ENCODE measurements at regions not wholly inside any gene's neighbourhood (a gene's known extent, or its start where the extent isn't known, plus 50 kb on each side); places are given as distances from the start of the nearest gene placed in this dataset.

DNA sequence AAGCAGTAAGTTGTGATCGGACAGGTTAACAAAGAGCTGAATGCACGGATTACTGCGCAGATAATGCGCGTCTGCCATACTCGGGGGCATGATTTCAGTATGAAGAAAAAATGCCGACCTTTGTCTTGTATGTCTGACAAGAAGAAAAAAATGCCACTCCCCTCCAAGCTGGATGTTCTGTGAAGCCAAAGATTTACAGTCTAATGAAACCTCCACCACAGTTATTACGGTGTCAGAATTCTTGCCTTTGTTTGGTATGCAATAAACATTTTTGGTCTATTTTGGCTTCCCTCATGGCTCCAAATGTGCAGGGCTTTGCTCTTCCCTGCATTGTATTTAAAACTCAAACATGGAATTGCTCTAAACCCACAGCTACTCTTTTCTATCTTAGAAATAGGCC, 72.2 kb upstream of the THUMPD2 start:
- H3K36me3 ChIP-seq (ENCODE audit: control insufficient read depth in 2 of 2, insufficient read depth in 1 of 2, low read length in 2 of 2) = no peaks in the 10 kb centered on the region
- H3K27ac ChIP-seq (ENCODE audit: extremely low read depth, low read depth, low read length) = no peak overlapping the region
- TF ChIP-seq ZNF488 (tag by site-specific recombination; IDR thresholded peaks at IDR 0.05) = no peak
- ChIA-PET POLR2A (no interaction called here), CTCF (interaction anchor here (0.6 kb wide), 1 partner anchor 897 kb away, joined by 4 read pairs; no protein-coding TSS in a partner anchor)
- H3K9me3 ChIP-seq (ENCODE audit: control insufficient read depth, insufficient read depth, low read depth, low read length) = no peaks in the 10 kb centered on the region
- H3K4me1 ChIP-seq (ENCODE audit: control insufficient read depth, insufficient read depth, low read length) = no peaks in the 10 kb centered on the region
- H3K4me3 ChIP-seq (ENCODE audit: low read depth, low read length) = no peak overlapping the region

DNA sequence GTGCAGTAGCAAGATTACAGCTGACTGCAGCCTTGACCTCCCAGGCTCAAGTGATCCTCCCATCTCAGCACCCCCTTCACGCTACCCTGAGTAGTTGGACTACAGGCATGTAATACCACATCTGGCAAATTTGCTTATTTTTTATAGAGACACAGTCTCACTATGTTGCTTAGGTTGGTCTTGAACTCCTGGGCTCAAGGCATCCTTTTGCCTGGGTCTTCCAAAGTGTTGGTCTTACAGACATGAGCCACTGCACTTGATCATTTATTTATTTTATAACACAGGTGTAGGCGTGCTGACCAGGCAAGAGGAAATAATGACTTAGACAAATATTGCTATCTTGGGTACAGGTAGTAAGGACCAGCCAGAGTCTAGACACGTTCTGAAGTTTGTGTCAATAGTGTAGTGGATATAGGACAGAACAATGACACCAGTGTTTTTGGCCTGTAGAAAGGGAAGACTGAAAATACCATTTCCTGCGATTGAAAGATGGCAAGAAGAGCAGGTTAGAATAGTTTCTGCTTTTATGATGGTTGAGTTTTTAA, 71.0 kb upstream of the THUMPD2 start:
- H3K4me3 ChIP-seq (ENCODE audit: low read depth, low read length) = no peak overlapping the region
- H3K36me3 ChIP-seq (ENCODE audit: control insufficient read depth in 2 of 2, insufficient read depth in 1 of 2, low read length in 2 of 2) = no peaks in the 10 kb centered on the region
- POLR2A ChIA-PET = no interaction called here
- CTCF ChIA-PET = no interaction called here
- TF ChIP-seq WT1 (tag by site-specific recombination; IDR thresholded peaks at IDR 0.05) (no peak), HOXA7 (CRISPR knock-in tag; IDR thresholded peaks at IDR 0.05; ENCODE audit: borderline replicate concordance) (no peak), GLIS2 (tag by site-specific recombination; IDR thresholded peaks at IDR 0.05) (no peak), ZEB2 (tag by site-specific recombination; IDR thresholded peaks at IDR 0.05) (no peak), ZNF266 (tag by site-specific recombination; IDR thresholded peaks at IDR 0.05; ENCODE audit: low read depth) (no peak), ZNF521 (tag by site-specific recombination; IDR thresholded peaks at IDR 0.05) (no peak), ZNF37A (tag by site-specific recombination; IDR thresholded peaks at IDR 0.05) (no peak), ZFP41 (tag by site-specific recombination; IDR thresholded peaks at IDR 0.05; ENCODE audit: borderline replicate concordance) (no peak), ZNF19 (tag by site-specific recombination; IDR thresholded peaks at IDR 0.05; ENCODE audit: low read depth) (no peak), ZXDB (tag by site-specific recombination; IDR thresholded peaks at IDR 0.05) (no peak), ZNF529 (tag by site-specific recombination; IDR thresholded peaks at IDR 0.05; ENCODE audit: insufficient replicate concordance) (no peak), ZNF473 (tag by site-specific recombination; IDR thresholded peaks at IDR 0.05) (no peak), EGR2 (tag by site-specific recombination; IDR thresholded peaks at IDR 0.05; ENCODE audit: low read depth) (no peak), ZNF114 (tag by site-specific recombination; IDR thresholded peaks at IDR 0.05) (no peak), RBAK (tag by site-specific recombination; IDR thresholded peaks at IDR 0.05) (no peak)
- TF ChIP-seq, protein P1, sequence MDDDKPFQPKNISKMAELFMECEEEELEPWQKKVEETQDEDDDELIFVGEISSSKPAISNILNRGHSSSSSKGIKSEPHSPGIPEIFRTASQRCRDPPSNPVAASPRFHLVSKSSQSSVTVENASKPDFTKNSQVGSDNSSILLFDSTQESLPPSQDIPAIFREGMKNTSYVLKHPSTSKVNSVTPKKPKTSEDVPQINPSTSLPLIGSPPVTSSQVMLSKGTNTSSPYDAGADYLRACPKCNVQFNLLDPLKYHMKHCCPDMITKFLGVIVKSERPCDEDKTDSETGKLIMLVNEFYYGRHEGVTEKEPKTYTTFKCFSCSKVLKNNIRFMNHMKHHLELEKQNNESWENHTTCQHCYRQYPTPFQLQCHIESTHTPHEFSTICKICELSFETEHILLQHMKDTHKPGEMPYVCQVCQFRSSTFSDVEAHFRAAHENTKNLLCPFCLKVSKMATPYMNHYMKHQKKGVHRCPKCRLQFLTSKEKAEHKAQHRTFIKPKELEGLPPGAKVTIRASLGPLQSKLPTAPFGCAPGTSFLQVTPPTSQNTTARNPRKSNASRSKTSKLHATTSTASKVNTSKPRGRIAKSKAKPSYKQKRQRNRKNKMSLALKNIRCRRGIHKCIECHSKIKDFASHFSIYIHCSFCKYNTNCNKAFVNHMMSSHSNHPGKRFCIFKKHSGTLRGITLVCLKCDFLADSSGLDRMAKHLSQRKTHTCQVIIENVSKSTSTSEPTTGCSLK (tag by site-specific recombination; IDR thresholded peaks at IDR 0.05) = no peak
- TF ChIP-seq, protein P2, sequence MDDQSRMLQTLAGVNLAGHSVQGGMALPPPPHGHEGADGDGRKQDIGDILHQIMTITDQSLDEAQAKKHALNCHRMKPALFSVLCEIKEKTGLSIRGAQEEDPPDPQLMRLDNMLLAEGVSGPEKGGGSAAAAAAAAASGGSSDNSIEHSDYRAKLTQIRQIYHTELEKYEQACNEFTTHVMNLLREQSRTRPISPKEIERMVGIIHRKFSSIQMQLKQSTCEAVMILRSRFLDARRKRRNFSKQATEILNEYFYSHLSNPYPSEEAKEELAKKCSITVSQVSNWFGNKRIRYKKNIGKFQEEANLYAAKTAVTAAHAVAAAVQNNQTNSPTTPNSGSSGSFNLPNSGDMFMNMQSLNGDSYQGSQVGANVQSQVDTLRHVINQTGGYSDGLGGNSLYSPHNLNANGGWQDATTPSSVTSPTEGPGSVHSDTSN (CRISPR knock-in tag; IDR thresholded peaks at IDR 0.05) = no peak
- TF ChIP-seq, protein P3, sequence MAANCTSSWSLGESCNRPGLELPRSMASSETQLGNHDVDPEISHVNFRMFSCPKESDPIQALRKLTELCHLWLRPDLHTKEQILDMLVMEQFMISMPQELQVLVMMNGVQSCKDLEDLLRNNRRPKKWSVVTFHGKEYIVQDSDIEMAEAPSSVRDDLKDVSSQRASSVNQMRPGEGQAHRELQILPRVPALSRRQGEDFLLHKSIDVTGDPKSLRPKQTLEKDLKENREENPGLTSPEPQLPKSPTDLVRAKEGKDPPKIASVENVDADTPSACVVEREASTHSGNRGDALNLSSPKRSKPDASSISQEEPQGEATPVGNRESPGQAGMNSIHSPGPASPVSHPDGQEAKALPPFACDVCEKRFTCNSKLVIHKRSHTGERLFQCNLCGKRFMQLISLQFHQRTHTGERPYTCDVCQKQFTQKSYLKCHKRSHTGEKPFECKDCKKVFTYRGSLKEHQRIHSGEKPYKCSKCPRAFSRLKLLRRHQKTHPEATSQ (tag by site-specific recombination; IDR thresholded peaks at IDR 0.05) = no peak
- no peaks in the 10 kb centered on the region for H3K4me1 ChIP-seq (ENCODE audit: control insufficient read depth, insufficient read depth, low read length)
- H3K9me3 ChIP-seq (ENCODE audit: control insufficient read depth, insufficient read depth, low read depth, low read length) = no peaks in the 10 kb centered on the region
- H3K27ac ChIP-seq (ENCODE audit: extremely low read depth, low read depth, low read length) = no peak overlapping the region
